HG02678 (cell line): ENCODE measurements at regions not wholly inside any gene's neighbourhood (a gene's known extent, or its start where the extent isn't known, plus 50 kb on each side); places are given as distances from the start of the nearest gene placed in this dataset.

ENCODE experiments used
- ATAC-seq: cut with Tn5 transposase; IDR thresholded peaks from one replicate; pipeline ENCODE4 v1.9.1; 2021; ENCODE audit warnings: mild to moderate bottlenecking, moderate library complexity; ENCODE audit not compliant: unreplicated experiment

GRCh38 chr5:162323466-162323865 is 255.9 kb downstream of the GABRG2 start:
- ATAC-seq, result no peak

- no peak for ATAC-seq
These were observed 256.8 kb downstream of the GABRG2 start for GRCh38 chr5:162324328-162324727.

GRCh38 chr5:162325143-162325727 is 257.7 kb downstream of the GABRG2 start:
- no peak for ATAC-seq

- no peak for ATAC-seq
These were observed 267.4 kb downstream of the GABRG2 start for GRCh38 chr5:162334944-162335343.

GRCh38 chr5:162360373-162360931 is 292.9 kb downstream of the GABRG2 start:
- no peak for ATAC-seq

GRCh38 chr5:162372256-162372655 is 304.7 kb downstream of the GABRG2 start:
- no peak for ATAC-seq

GRCh38 chr5:162377895-162378294 is 310.3 kb downstream of the GABRG2 start:
- ATAC-seq, result no peak

- no peak for ATAC-seq
These were observed 315.3 kb downstream of the GABRG2 start for GRCh38 chr5:162382839-162383238.

- ATAC-seq, result no peak
These were observed 316.7 kb downstream of the GABRG2 start for GRCh38 chr5:162384225-162384624.

- ATAC-seq, result no peak
These were observed 324.3 kb downstream of the GABRG2 start for GRCh38 chr5:162391833-162392232.

GRCh38 chr5:162392336-162392735 is 324.8 kb downstream of the GABRG2 start:
- no peak for ATAC-seq

GRCh38 chr5:162393534-162393933 is 326.0 kb downstream of the GABRG2 start:
- no peak for ATAC-seq

- ATAC-seq, result no peak
These were observed 340.0 kb downstream of the GABRG2 start for GRCh38 chr5:162407614-162408013.

GRCh38 chr5:162410365-162410764 is 342.8 kb downstream of the GABRG2 start:
- ATAC-seq, result no peak

GRCh38 chr5:162429142-162429541 is 361.6 kb downstream of the GABRG2 start:
- no peak for ATAC-seq

GRCh38 chr5:162434281-162434680 is 366.7 kb downstream of the GABRG2 start:
- no peak for ATAC-seq

- ATAC-seq, result no peak
These were observed 368.5 kb downstream of the GABRG2 start for GRCh38 chr5:162436055-162436454.

- no peak for ATAC-seq
These were observed 376.7 kb downstream of the GABRG2 start for GRCh38 chr5:162444129-162444762.

GRCh38 chr5:162456086-162456485 is 388.5 kb downstream of the GABRG2 start:
- no peak for ATAC-seq

GRCh38 chr5:162466011-162466410 is 398.4 kb downstream of the GABRG2 start:
- no peak for ATAC-seq

GRCh38 chr5:162473041-162473714 is 405.6 kb downstream of the GABRG2 start:
- ATAC-seq, result no peak

GRCh38 chr5:162474239-162474638 is 406.7 kb downstream of the GABRG2 start:
- ATAC-seq, result no peak
